ENCODE measurements at regions not wholly inside any gene's neighbourhood (a gene's known extent, or its start where the extent isn't known, plus 50 kb on each side); places are given as distances from the start of the nearest gene placed in this dataset.
"Not testable (repeated sequence)": the region's sequence is repeated elsewhere in the genome, so short reads cannot be mapped to it uniquely, and the experiment has no call there.

GRCh38 chr10:123235014-123235413 lies 80.8 kb downstream of the BUB3 start:
- H3K36me3 ChIP-seq (ENCODE audit: control insufficient read depth, insufficient read depth, low read length); H3K79me2 ChIP-seq (ENCODE audit: control insufficient read depth, insufficient read depth, low read length); H2AFZ ChIP-seq (ENCODE audit: low read depth, low read length); H3K4me1 ChIP-seq (replicated peaks in 1 of 2; ENCODE audit: control insufficient read depth in 2 of 2, insufficient read depth in 2 of 2, low read length in 2 of 2); H3K9me3 ChIP-seq (replicated peaks; ENCODE audit: control insufficient read depth, insufficient read depth, low read depth, low read length); H3K27ac ChIP-seq (ENCODE audit: extremely low read depth, low read depth, low read length); BruUV-seq (replicated peaks); H3K9ac ChIP-seq (ENCODE audit: insufficient read depth in 1 of 2, low read depth in 2 of 2, low read length in 2 of 2); H3K27me3 ChIP-seq (ENCODE audit: control insufficient read depth in 2 of 2, insufficient read depth in 2 of 2, low read length in 2 of 2); H3K4me3 ChIP-seq; intact Hi-C loops (cut with micrococcal nuclease); FAIRE-seq; DNase-seq (ENCODE audit: extremely low read depth in 1 of 4, low spot score in 3 of 4); H3K4me2 ChIP-seq (ENCODE audit: insufficient read depth, low read length); H4K20me1 ChIP-seq (replicated peaks; ENCODE audit: control insufficient read depth, insufficient read depth, low read length); in situ Hi-C loops (cut with MboI); POLR2A ChIA-PET; H3K9me1 ChIP-seq (ENCODE audit: control insufficient read depth, insufficient read depth, low read length); ATAC-seq; CTCF ChIA-PET (ENCODE audit: low intra/inter-chr PET ratio): not testable (repeated sequence)
- 4% methylated on average over 4 of the region's 4 CpGs for WGBS (ENCODE audit: insufficient coverage, low coverage, missing lambda C conversion rate)
- TF ChIP-seq TRIM28 (IDR thresholded peaks at IDR 0.05) = peak; percentile 57; the same call in 1 of the 2 replicates

GRCh38 chr10:123236126-123236525 lies 81.9 kb downstream of the BUB3 start:
- DNase-seq (ENCODE audit: extremely low read depth in 1 of 4, low spot score in 3 of 4) = peak in 1 of 4 experiments; percentile 5
- Histone ChIP-seq H3K9me3 (replicated peaks; ENCODE audit: control insufficient read depth, insufficient read depth, low read depth, low read length) (no peaks in the 10 kb centered on the region; the same call in 1 of the 2 replicates), H3K36me3 (ENCODE audit: control insufficient read depth, insufficient read depth, low read length) (no peaks in the 10 kb centered on the region), H2AFZ (ENCODE audit: low read depth, low read length) (no peak overlapping the region), H3K9ac (ENCODE audit: insufficient read depth in 1 of 2, low read depth in 2 of 2, low read length in 2 of 2) (no peak overlapping the region), H3K4me3 (no peak overlapping the region), H4K20me1 (replicated peaks; ENCODE audit: control insufficient read depth, insufficient read depth, low read length) (no peaks in the 10 kb centered on the region), H3K4me1 (replicated peaks in 1 of 2; ENCODE audit: control insufficient read depth in 2 of 2, insufficient read depth in 2 of 2, low read length in 2 of 2) (no peaks in the 10 kb centered on the region), H3K27ac (ENCODE audit: extremely low read depth, low read depth, low read length) (no peak overlapping the region), H3K4me2 (ENCODE audit: insufficient read depth, low read length) (no peak overlapping the region), H3K79me2 (ENCODE audit: control insufficient read depth, insufficient read depth, low read length) (no peaks in the 10 kb centered on the region), H3K9me1 (ENCODE audit: control insufficient read depth, insufficient read depth, low read length) (no peaks in the 10 kb centered on the region), H3K27me3 (ENCODE audit: control insufficient read depth in 2 of 2, insufficient read depth in 2 of 2, low read length in 2 of 2) (no peaks in the 10 kb centered on the region)
- POLR2A ChIA-PET = interaction anchor here (1.0 kb wide), 1 partner anchor 27 kb away, joined by 4 read pairs; no protein-coding TSS in a partner anchor
- TF ChIP-seq NFIC (IDR thresholded peaks at IDR 0.05) (peak; percentile 40), ZBTB34 (CRISPR knock-in tag; IDR thresholded peaks at IDR 0.05) (no peak)
- FAIRE-seq = no peak
- BruUV-seq (replicated peaks) = no TSS peak
- in situ Hi-C loops (cut with MboI) = no loop called here
- WGBS (ENCODE audit: insufficient coverage, low coverage, missing lambda C conversion rate) = 6% methylated on average over 2 of the region's 2 CpGs
- CTCF ChIA-PET (ENCODE audit: low intra/inter-chr PET ratio) = no interaction called here
- intact Hi-C loops (cut with micrococcal nuclease) = no loop called here
- ATAC-seq = no peak
